ENCODE measurements at regions not wholly inside any gene's neighbourhood (a gene's known extent, or its start where the extent isn't known, plus 50 kb on each side); places are given as distances from the start of the nearest gene placed in this dataset.

DNA sequence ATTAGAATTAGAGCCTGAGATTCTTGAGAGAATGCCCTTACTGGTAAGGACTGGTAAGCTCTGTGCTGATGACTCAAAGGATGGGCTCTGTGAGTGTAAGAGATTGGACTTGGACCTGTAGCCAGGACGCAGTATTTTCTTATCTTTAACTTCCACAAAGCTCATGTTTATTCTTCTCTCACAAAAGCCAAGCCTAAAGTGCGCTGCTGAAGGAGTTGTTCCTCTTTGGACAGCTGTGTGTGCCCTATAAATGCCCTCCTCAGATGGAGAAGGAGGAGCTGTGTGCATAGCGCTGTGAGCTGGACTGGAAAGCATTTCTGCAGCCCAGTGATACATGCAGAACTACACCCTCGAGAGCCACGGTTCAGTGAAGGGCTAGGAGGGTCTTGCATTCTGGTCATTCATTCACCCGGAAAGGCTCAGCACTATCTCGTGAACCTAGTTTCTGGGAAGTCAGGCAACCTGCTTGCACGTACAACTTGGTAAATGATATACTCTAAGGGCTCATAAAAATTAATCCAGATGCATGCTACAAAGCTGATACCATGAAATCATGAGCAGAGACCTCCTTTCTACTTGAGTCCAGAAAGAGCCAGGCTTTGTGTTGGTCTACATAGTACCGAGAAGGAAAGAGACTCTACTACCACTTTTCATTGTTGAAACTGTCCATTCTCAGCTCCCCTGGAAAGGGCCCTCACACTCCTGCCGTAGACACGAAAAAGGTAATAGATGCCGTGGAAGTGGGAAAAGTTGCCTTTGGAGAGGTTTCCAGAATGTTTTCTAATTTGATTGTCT is 103.0 kb upstream of the TBL1XR1 start:
- Histone ChIP-seq H3K9ac (ENCODE audit: low read depth in 1 of 2, low read length in 2 of 2) (peak overlapping the region; percentile 80 to 81), H3K4me1 (ENCODE audit: control insufficient read depth in 2 of 2, insufficient read depth in 2 of 2, low read length in 2 of 2) (peaks cover 14 to 35% of the 10 kb centered on the region in 2 donors), H3K9me3 (ENCODE audit: control insufficient read depth in 2 of 2, low read length in 2 of 2) (no peaks in the 10 kb centered on the region), H3K27me3 (ENCODE audit: control insufficient read depth in 2 of 2, insufficient read depth in 2 of 2, low read length in 2 of 2) (no peaks in the 10 kb centered on the region), H3K36me3 (ENCODE audit: control insufficient read depth in 2 of 2, insufficient read depth in 2 of 2, low read length in 2 of 2) (no peaks in the 10 kb centered on the region), H3K27ac (ENCODE audit: low read depth in 2 of 2, low read length in 2 of 2) (peak overlapping the region; percentile 96), H3K4me3 (ENCODE audit: low read length in 2 of 2) (peak overlapping the region; percentile 64 to 73)

DNA sequence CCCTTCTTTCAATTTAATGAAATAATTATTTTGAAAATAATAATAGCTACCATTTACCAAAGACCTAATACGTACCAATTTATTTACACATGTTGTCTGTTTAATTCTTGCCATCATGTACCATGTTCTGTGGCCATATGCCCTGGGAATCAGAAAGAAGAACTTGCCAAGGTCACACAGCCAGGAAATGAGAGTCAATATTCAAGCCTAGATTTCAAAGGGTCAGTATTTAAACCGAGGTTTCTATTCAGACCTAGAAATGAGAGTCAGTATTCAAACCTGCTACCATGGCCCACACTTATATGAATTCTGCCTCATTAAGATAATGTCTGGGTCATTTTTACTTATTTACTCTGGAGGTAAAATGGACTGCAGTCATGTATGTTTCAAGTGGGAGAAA is 103.6 kb upstream of the TBL1XR1 start:
- Histone ChIP-seq H3K9ac (ENCODE audit: low read depth in 1 of 2, low read length in 2 of 2) (peak overlapping the region; percentile 80 to 81), H3K36me3 (ENCODE audit: control insufficient read depth in 2 of 2, insufficient read depth in 2 of 2, low read length in 2 of 2) (no peaks in the 10 kb centered on the region), H3K4me3 (ENCODE audit: low read length in 2 of 2) (peak overlapping the region; percentile 64 to 73), H3K27me3 (ENCODE audit: control insufficient read depth in 2 of 2, insufficient read depth in 2 of 2, low read length in 2 of 2) (no peaks in the 10 kb centered on the region), H3K4me1 (ENCODE audit: control insufficient read depth in 2 of 2, insufficient read depth in 2 of 2, low read length in 2 of 2) (peaks cover 14 to 30% of the 10 kb centered on the region in 2 donors), H3K9me3 (ENCODE audit: control insufficient read depth in 2 of 2, low read length in 2 of 2) (no peaks in the 10 kb centered on the region), H3K27ac (ENCODE audit: low read depth in 2 of 2, low read length in 2 of 2) (peak overlapping the region; percentile 96)

DNA sequence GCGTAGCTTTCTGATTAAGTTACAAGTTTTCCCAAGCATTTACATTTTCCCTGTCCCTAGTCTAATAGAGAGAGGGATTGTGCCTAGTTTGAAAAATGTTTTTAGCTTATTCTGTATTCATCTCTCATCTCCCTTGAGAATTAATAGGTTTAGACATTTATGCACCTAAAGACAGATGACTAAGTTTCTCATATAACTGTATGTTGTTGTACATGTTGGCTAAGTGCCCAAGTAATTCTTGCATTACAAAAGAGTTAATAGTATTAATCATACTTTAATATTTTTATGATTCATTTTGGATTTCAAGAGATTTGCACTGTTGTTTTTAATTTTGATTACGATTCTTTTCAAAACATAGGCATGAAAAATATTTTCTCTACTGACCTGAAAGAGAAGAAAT is 109.0 kb upstream of the TBL1XR1 start:
- no peaks in the 10 kb centered on the region for H3K27me3 ChIP-seq (ENCODE audit: control insufficient read depth in 2 of 2, insufficient read depth in 2 of 2, low read length in 2 of 2)
- no peak overlapping the region for H3K4me3 ChIP-seq (ENCODE audit: low read length in 2 of 2)
- H3K27ac ChIP-seq (ENCODE audit: low read depth in 2 of 2, low read length in 2 of 2) = no peak overlapping the region
- peaks cover 3 to 12% of the 10 kb centered on the region in 2 donors for H3K4me1 ChIP-seq (ENCODE audit: control insufficient read depth in 2 of 2, insufficient read depth in 2 of 2, low read length in 2 of 2)
- no peaks in the 10 kb centered on the region for H3K9me3 ChIP-seq (ENCODE audit: control insufficient read depth in 2 of 2, low read length in 2 of 2)
- H3K36me3 ChIP-seq (ENCODE audit: control insufficient read depth in 2 of 2, insufficient read depth in 2 of 2, low read length in 2 of 2) = no peaks in the 10 kb centered on the region
- H3K9ac ChIP-seq (ENCODE audit: low read depth in 1 of 2, low read length in 2 of 2) = no peak overlapping the region

DNA sequence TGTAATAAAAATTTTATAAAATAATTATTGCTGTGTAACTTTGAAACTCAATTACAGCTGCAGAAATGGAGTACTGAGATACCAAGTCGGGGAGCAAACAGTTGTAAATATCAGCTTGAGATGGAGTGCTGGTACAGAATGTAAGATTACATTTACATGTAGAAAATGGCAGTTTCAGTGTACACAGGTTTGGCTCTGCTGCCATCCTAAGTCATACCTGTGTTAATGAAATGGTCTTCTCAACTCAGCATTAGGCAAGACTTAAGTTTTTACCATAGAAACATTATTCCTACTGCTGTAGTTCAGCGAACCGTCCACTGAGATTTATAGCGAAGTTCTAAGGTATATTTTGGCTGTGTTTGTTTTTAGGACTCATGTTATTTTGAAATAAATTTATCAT is 110.1 kb upstream of the TBL1XR1 start:
- no peak overlapping the region for H3K9ac ChIP-seq (ENCODE audit: low read depth in 1 of 2, low read length in 2 of 2)
- H3K27me3 ChIP-seq (ENCODE audit: control insufficient read depth in 2 of 2, insufficient read depth in 2 of 2, low read length in 2 of 2) = no peaks in the 10 kb centered on the region
- H3K4me3 ChIP-seq (ENCODE audit: low read length in 2 of 2) = no peak overlapping the region
- H3K9me3 ChIP-seq (ENCODE audit: control insufficient read depth in 2 of 2, low read length in 2 of 2) = no peaks in the 10 kb centered on the region
- no peak overlapping the region for H3K27ac ChIP-seq (ENCODE audit: low read depth in 2 of 2, low read length in 2 of 2)
- H3K4me1 ChIP-seq (ENCODE audit: control insufficient read depth in 2 of 2, insufficient read depth in 2 of 2, low read length in 2 of 2) = peaks cover 3 to 12% of the 10 kb centered on the region in 2 donors
- no peaks in the 10 kb centered on the region for H3K36me3 ChIP-seq (ENCODE audit: control insufficient read depth in 2 of 2, insufficient read depth in 2 of 2, low read length in 2 of 2)

DNA sequence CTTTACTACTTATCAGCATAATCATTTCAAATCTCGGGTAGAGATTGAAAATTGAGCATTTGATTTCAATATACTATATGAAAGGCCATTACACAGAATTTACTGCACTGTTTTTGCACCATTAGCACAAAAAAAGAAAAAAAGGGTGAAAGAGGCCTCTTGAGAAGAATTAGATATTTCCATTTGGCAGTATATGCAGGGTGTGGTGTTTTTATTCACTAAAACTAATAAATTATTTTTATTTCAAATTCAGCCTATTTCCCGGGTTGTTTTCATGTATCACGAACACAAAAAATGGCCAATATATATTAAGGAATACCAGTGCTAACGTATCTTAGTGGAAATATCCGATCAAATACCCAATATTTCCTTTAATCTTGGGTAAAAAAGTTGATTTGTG is 110.5 kb upstream of the TBL1XR1 start:
- H3K27ac ChIP-seq (ENCODE audit: low read depth in 2 of 2, low read length in 2 of 2) = no peak overlapping the region
- no peaks in the 10 kb centered on the region for H3K27me3 ChIP-seq (ENCODE audit: control insufficient read depth in 2 of 2, insufficient read depth in 2 of 2, low read length in 2 of 2)
- H3K9me3 ChIP-seq (ENCODE audit: control insufficient read depth in 2 of 2, low read length in 2 of 2) = no peaks in the 10 kb centered on the region
- H3K9ac ChIP-seq (ENCODE audit: low read depth in 1 of 2, low read length in 2 of 2) = no peak overlapping the region
- peaks cover 3 to 11% of the 10 kb centered on the region in 2 donors for H3K4me1 ChIP-seq (ENCODE audit: control insufficient read depth in 2 of 2, insufficient read depth in 2 of 2, low read length in 2 of 2)
- no peaks in the 10 kb centered on the region for H3K36me3 ChIP-seq (ENCODE audit: control insufficient read depth in 2 of 2, insufficient read depth in 2 of 2, low read length in 2 of 2)
- no peak overlapping the region for H3K4me3 ChIP-seq (ENCODE audit: low read length in 2 of 2)

DNA sequence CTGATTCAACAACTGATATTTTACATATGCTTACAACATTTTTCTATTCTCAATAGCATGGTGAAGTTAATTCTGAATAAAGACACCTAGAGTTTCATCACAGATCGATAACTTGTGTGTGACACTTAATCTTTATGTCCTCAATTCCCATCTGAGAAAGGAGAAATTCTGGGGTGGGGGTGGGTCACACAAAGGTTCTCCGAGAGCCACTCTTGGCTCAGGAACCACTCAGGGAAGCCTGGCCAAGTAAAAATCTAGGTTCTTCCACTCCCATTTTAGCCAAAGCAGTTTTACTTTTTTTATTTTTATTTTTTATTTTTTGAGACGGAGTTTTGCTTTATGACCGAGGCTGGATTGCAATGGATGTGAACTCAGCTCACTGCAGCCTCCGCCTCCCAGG is 111.0 kb upstream of the TBL1XR1 start:
- H3K4me3 ChIP-seq (ENCODE audit: low read length in 2 of 2) = no peak overlapping the region

DNA sequence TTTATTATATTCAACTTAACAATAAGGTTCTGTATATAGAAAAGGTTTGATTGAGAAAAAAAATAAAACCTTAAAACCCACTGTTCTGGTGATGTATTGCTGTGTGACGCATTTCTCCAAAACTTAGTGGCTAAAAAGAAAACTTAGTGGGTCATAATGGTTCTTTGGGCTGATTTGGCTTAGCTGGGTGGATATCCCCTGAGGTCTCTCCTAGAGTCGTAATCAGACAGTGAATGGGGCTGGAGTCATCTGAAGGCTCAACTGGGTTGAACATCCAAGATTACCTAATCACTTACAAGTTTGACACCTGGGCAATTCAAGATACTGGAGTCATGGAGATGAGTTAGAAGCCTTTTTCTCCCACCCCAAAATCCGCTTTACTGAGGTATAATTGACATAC is 111.6 kb upstream of the TBL1XR1 start:
- H3K4me1 ChIP-seq (ENCODE audit: control insufficient read depth in 2 of 2, insufficient read depth in 2 of 2, low read length in 2 of 2) = peaks cover 0 to 3% of the 10 kb centered on the region in 2 donors
- H3K36me3 ChIP-seq (ENCODE audit: control insufficient read depth in 2 of 2, insufficient read depth in 2 of 2, low read length in 2 of 2) = no peaks in the 10 kb centered on the region
- H3K27me3 ChIP-seq (ENCODE audit: control insufficient read depth in 2 of 2, insufficient read depth in 2 of 2, low read length in 2 of 2) = no peaks in the 10 kb centered on the region
- no peak overlapping the region for H3K27ac ChIP-seq (ENCODE audit: low read depth in 2 of 2, low read length in 2 of 2)
- no peak overlapping the region for H3K4me3 ChIP-seq (ENCODE audit: low read length in 2 of 2)
- H3K9ac ChIP-seq (ENCODE audit: low read depth in 1 of 2, low read length in 2 of 2) = no peak overlapping the region
- no peaks in the 10 kb centered on the region for H3K9me3 ChIP-seq (ENCODE audit: control insufficient read depth in 2 of 2, low read length in 2 of 2)

More for the DNA sequence above, 111.0 kb upstream of the TBL1XR1 start:
- Histone ChIP-seq H3K36me3 (ENCODE audit: control insufficient read depth in 2 of 2, insufficient read depth in 2 of 2, low read length in 2 of 2) (no peaks in the 10 kb centered on the region), H3K27me3 (ENCODE audit: control insufficient read depth in 2 of 2, insufficient read depth in 2 of 2, low read length in 2 of 2) (no peaks in the 10 kb centered on the region), H3K4me1 (ENCODE audit: control insufficient read depth in 2 of 2, insufficient read depth in 2 of 2, low read length in 2 of 2) (peaks cover 3 to 9% of the 10 kb centered on the region in 2 donors), H3K9me3 (ENCODE audit: control insufficient read depth in 2 of 2, low read length in 2 of 2) (no peaks in the 10 kb centered on the region), H3K9ac (ENCODE audit: low read depth in 1 of 2, low read length in 2 of 2) (no peak overlapping the region), H3K27ac (ENCODE audit: low read depth in 2 of 2, low read length in 2 of 2) (no peak overlapping the region)

DNA sequence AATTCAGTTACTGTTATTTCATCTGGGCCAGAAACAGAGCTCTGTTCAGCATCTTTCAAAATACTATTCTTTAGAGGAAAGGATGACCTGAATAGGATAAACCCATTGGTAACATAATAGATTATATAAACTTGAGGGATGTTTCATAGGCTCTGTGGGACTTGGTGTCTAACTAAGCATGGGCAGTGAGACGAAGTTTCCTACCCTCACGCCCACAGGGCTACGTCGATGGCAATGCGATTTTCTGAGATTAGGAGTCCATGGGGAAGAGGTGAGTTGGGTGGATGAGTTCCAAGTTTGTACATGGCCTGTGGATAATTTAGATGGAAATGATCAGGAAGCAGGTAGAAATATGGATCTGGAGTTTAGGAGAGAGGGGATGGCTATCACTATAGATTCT is 115.2 kb upstream of the TBL1XR1 start:
- Histone ChIP-seq H3K4me3 (ENCODE audit: low read length in 2 of 2) (no peak overlapping the region), H3K36me3 (ENCODE audit: control insufficient read depth in 2 of 2, insufficient read depth in 2 of 2, low read length in 2 of 2) (no peaks in the 10 kb centered on the region), H3K27ac (ENCODE audit: low read depth in 2 of 2, low read length in 2 of 2) (no peak overlapping the region), H3K4me1 (ENCODE audit: control insufficient read depth in 2 of 2, insufficient read depth in 2 of 2, low read length in 2 of 2) (no peaks in the 10 kb centered on the region), H3K9ac (ENCODE audit: low read depth in 1 of 2, low read length in 2 of 2) (no peak overlapping the region), H3K27me3 (ENCODE audit: control insufficient read depth in 2 of 2, insufficient read depth in 2 of 2, low read length in 2 of 2) (no peaks in the 10 kb centered on the region), H3K9me3 (ENCODE audit: control insufficient read depth in 2 of 2, low read length in 2 of 2) (no peaks in the 10 kb centered on the region)

DNA sequence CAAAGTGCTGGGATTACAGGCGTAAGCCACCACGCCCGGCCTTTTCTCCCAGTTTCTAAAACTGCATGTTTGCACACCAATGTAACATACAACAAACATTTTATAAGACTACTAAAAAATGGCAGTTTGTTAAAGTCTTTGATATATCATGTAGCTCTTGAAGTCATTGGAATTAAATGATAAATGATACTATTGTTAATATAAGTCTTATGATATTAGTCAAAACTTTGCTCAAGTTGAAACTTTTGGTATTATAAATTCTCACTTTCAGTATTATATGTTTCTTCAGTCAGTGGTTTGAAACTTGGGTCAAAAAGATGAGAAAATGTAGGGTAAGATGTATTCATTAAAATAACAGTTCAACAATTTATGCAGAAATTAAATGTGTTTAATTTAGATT is 117.6 kb upstream of the TBL1XR1 start:
- Histone ChIP-seq H3K27me3 (ENCODE audit: control insufficient read depth in 2 of 2, insufficient read depth in 2 of 2, low read length in 2 of 2) (no peaks in the 10 kb centered on the region), H3K36me3 (ENCODE audit: control insufficient read depth in 2 of 2, insufficient read depth in 2 of 2, low read length in 2 of 2) (no peaks in the 10 kb centered on the region), H3K4me3 (ENCODE audit: low read length in 2 of 2) (no peak overlapping the region), H3K4me1 (ENCODE audit: control insufficient read depth in 2 of 2, insufficient read depth in 2 of 2, low read length in 2 of 2) (no peaks in the 10 kb centered on the region), H3K27ac (ENCODE audit: low read depth in 2 of 2, low read length in 2 of 2) (no peak overlapping the region), H3K9ac (ENCODE audit: low read depth in 1 of 2, low read length in 2 of 2) (no peak overlapping the region), H3K9me3 (ENCODE audit: control insufficient read depth in 2 of 2, low read length in 2 of 2) (no peaks in the 10 kb centered on the region)

DNA sequence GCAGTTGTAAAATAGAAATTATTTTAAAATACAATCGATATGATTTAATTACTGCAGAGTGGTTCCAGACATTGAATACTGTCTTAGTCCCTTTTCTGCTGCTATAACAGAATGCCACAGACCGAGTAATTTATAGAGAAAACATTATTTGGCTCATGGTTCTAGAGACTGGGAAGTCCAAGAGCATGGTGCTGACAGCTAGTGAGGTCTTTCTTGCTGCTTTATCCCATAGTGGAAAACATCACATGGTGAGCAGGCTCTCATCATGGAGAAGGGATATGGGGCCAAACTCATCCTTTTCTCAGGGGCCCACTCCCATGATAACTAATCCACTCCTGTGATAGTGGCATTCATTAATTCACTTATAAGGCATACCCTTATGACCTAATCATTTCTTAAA is 120.0 kb upstream of the TBL1XR1 start:
- Histone ChIP-seq H3K9ac (ENCODE audit: low read depth in 1 of 2, low read length in 2 of 2) (no peak overlapping the region), H3K9me3 (ENCODE audit: control insufficient read depth in 2 of 2, low read length in 2 of 2) (no peaks in the 10 kb centered on the region)

More for the DNA sequence above, 120.0 kb upstream of the TBL1XR1 start:
- H3K4me1 ChIP-seq (ENCODE audit: control insufficient read depth in 2 of 2, insufficient read depth in 2 of 2, low read length in 2 of 2) = peaks cover 3% of the 10 kb centered on the region in 2 donors
- H3K36me3 ChIP-seq (ENCODE audit: control insufficient read depth in 2 of 2, insufficient read depth in 2 of 2, low read length in 2 of 2) = no peaks in the 10 kb centered on the region
- H3K4me3 ChIP-seq (ENCODE audit: low read length in 2 of 2) = no peak overlapping the region
- H3K27ac ChIP-seq (ENCODE audit: low read depth in 2 of 2, low read length in 2 of 2) = no peak overlapping the region
- H3K27me3 ChIP-seq (ENCODE audit: control insufficient read depth in 2 of 2, insufficient read depth in 2 of 2, low read length in 2 of 2) = no peaks in the 10 kb centered on the region
